ENCODE measurements at regions not wholly inside any gene's neighbourhood (a gene's known extent, or its start where the extent isn't known, plus 50 kb on each side); places are given as distances from the start of the nearest gene placed in this dataset.
A peak's percentile ranks its signal among the peaks of the same experiment; 100 is the strongest.

DNA sequence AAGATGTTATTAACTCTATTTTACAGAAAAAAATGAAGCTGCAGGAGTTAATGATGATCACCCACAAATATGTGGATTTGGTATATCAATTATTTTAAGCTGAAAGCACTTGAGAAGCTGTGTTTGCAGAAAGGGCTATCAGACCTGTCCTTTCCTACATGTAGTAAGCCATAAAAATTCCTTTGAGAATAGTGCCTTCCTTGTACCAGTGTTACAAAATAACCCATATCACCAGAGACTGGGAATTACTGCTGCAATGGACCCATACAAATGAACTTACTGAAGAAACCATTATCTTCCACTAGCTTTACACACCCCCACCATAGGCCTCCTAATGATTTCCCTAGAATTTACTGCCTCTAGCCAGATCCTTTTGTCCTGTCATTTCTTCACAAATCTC lies 99.2 kb upstream of the ZRANB2 start:
- ChIA-PET POLR2A (interaction anchor here (0.7 kb wide), 1 partner anchor 301 kb away, joined by 3 read pairs; no protein-coding TSS in a partner anchor), CTCF (no interaction called here)

DNA sequence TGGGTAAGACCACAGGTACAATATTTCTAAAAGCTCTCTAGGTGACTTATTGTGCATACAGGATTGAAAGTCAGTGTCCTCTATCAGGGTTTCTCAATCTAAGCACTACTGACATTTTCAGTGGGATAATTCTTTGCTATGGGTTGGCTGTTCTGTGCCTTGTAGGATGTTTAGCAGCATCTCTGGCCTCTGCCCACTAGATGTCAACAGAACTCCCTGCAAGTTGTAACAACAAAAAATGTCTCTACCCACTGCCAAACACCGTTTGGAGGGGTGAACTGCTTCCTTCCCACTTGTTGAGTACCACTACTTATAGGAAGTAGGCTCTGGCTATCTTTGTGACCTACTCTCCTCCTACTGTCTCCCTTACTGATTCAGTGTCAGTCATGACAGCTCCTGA lies 90.1 kb upstream of the ZRANB2 start:
- Histone ChIP-seq H3K4me3 (ENCODE audit: low read depth, low read length) (no peak overlapping the region), H3K9me3 (ENCODE audit: control insufficient read depth, insufficient read depth, low read depth, low read length) (no peaks in the 10 kb centered on the region), H3K4me1 (ENCODE audit: control insufficient read depth, insufficient read depth, low read length) (no peaks in the 10 kb centered on the region), H3K36me3 (ENCODE audit: control insufficient read depth in 2 of 2, insufficient read depth in 1 of 2, low read length in 2 of 2) (no peaks in the 10 kb centered on the region), H3K27ac (ENCODE audit: extremely low read depth, low read depth, low read length) (no peak overlapping the region)
- TF ChIP-seq, protein P1, sequence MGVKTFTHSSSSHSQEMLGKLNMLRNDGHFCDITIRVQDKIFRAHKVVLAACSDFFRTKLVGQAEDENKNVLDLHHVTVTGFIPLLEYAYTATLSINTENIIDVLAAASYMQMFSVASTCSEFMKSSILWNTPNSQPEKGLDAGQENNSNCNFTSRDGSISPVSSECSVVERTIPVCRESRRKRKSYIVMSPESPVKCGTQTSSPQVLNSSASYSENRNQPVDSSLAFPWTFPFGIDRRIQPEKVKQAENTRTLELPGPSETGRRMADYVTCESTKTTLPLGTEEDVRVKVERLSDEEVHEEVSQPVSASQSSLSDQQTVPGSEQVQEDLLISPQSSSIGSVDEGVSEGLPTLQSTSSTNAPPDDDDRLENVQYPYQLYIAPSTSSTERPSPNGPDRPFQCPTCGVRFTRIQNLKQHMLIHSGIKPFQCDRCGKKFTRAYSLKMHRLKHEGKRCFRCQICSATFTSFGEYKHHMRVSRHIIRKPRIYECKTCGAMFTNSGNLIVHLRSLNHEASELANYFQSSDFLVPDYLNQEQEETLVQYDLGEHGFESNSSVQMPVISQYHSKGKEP (tag by site-specific recombination; IDR thresholded peaks at IDR 0.05), result no peak
- TF ChIP-seq, protein P2, sequence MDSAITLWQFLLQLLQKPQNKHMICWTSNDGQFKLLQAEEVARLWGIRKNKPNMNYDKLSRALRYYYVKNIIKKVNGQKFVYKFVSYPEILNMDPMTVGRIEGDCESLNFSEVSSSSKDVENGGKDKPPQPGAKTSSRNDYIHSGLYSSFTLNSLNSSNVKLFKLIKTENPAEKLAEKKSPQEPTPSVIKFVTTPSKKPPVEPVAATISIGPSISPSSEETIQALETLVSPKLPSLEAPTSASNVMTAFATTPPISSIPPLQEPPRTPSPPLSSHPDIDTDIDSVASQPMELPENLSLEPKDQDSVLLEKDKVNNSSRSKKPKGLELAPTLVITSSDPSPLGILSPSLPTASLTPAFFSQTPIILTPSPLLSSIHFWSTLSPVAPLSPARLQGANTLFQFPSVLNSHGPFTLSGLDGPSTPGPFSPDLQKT (IDR thresholded peaks at IDR 0.05; ENCODE audit: borderline replicate concordance, low read depth, low read length), result no peak
- TF ChIP-seq ZNF510 (tag by site-specific recombination; IDR thresholded peaks at IDR 0.05; ENCODE audit: insufficient replicate concordance) (no peak), SCRT2 (tag by site-specific recombination; IDR thresholded peaks at IDR 0.05) (0 out of 2 replicates have a peak, but pooled peaks have one; percentile 21)
- POLR2A ChIA-PET, result no interaction called here
- CTCF ChIA-PET, result no interaction called here

More for the DNA sequence above, 99.2 kb upstream of the ZRANB2 start:
- Histone ChIP-seq H3K4me3 (ENCODE audit: low read depth, low read length) (no peak overlapping the region), H3K36me3 (ENCODE audit: control insufficient read depth in 2 of 2, insufficient read depth in 1 of 2, low read length in 2 of 2) (no peaks in the 10 kb centered on the region), H3K9me3 (ENCODE audit: control insufficient read depth, insufficient read depth, low read depth, low read length) (no peaks in the 10 kb centered on the region), H3K4me1 (ENCODE audit: control insufficient read depth, insufficient read depth, low read length) (no peaks in the 10 kb centered on the region), H3K27ac (ENCODE audit: extremely low read depth, low read depth, low read length) (no peak overlapping the region)
- TF ChIP-seq ZNF777 (tag by site-specific recombination; IDR thresholded peaks at IDR 0.05; ENCODE audit: borderline replicate concordance), result no peak
- TF ChIP-seq, protein P3, sequence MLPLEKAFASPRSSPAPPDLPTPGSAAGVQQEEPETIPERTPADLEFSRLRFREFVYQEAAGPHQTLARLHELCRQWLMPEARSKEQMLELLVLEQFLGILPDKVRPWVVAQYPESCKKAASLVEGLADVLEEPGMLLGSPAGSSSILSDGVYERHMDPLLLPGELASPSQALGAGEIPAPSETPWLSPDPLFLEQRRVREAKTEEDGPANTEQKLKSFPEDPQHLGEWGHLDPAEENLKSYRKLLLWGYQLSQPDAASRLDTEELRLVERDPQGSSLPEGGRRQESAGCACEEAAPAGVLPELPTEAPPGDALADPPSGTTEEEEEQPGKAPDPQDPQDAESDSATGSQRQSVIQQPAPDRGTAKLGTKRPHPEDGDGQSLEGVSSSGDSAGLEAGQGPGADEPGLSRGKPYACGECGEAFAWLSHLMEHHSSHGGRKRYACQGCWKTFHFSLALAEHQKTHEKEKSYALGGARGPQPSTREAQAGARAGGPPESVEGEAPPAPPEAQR (tag by site-specific recombination; IDR thresholded peaks at IDR 0.05), result no peak
- TF ChIP-seq ZNF776 (tag by site-specific recombination; IDR thresholded peaks at IDR 0.05; ENCODE audit: borderline replicate concordance), result no peak
- TF ChIP-seq ZNF600 (tag by site-specific recombination; IDR thresholded peaks at IDR 0.05), result no peak
- no peak for TF ChIP-seq ZNF223 (tag by site-specific recombination; IDR thresholded peaks at IDR 0.05)
- TF ChIP-seq ZNF76 (tag by site-specific recombination; IDR thresholded peaks at IDR 0.05; ENCODE audit: borderline replicate concordance, low read depth), result no peak
- TF ChIP-seq, protein P4, sequence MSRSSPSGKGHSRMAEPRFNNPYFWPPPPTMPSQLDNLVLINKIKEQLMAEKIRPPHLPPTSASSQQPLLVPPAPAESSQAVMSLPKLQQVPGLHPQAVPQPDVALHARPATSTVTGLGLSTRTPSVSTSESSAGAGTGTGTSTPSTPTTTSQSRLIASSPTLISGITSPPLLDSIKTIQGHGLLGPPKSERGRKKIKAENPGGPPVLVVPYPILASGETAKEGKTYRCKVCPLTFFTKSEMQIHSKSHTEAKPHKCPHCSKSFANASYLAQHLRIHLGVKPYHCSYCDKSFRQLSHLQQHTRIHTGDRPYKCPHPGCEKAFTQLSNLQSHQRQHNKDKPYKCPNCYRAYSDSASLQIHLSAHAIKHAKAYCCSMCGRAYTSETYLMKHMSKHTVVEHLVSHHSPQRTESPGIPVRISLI (tag by site-specific recombination; IDR thresholded peaks at IDR 0.05), result no peak
- no peak for TF ChIP-seq ZNF324 (tag by site-specific recombination; IDR thresholded peaks at IDR 0.05)
- TF ChIP-seq ZNF311 (tag by site-specific recombination; IDR thresholded peaks at IDR 0.05; ENCODE audit: borderline replicate concordance), result no peak
- TF ChIP-seq ZNF560 (tag by site-specific recombination; IDR thresholded peaks at IDR 0.05; ENCODE audit: borderline replicate concordance), result no peak
- TF ChIP-seq KLF7 (tag by site-specific recombination; IDR thresholded peaks at IDR 0.05; ENCODE audit: borderline replicate concordance), result no peak
- no peak for TF ChIP-seq ZBTB8A (tag by site-specific recombination; IDR thresholded peaks at IDR 0.05)

DNA sequence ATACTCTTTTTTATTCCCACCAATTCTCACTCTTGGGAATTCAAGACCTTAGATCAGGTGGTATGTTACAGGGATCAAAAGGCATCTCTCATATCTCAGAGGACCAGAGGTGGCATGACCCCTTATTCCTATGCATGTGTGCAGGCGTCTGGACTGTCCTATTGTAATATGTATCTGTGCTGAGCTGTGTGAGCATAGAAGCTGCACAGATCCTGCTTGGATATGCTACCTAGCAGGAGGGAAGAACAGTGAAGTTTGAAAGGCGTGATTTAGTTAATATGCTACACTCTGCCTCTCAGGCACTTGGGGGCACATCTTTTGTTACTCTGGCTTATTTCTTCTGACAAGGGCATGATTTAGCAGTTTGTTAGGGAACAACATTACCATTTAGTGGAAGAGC lies 86.7 kb upstream of the ZRANB2 start:
- TF ChIP-seq ZNF37A (tag by site-specific recombination; IDR thresholded peaks at IDR 0.05), result no peak
- TF ChIP-seq, protein P5, sequence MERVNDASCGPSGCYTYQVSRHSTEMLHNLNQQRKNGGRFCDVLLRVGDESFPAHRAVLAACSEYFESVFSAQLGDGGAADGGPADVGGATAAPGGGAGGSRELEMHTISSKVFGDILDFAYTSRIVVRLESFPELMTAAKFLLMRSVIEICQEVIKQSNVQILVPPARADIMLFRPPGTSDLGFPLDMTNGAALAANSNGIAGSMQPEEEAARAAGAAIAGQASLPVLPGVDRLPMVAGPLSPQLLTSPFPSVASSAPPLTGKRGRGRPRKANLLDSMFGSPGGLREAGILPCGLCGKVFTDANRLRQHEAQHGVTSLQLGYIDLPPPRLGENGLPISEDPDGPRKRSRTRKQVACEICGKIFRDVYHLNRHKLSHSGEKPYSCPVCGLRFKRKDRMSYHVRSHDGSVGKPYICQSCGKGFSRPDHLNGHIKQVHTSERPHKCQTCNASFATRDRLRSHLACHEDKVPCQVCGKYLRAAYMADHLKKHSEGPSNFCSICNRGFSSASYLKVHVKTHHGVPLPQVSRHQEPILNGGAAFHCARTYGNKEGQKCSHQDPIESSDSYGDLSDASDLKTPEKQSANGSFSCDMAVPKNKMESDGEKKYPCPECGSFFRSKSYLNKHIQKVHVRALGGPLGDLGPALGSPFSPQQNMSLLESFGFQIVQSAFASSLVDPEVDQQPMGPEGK (tag by site-specific recombination; IDR thresholded peaks at IDR 0.05), result no peak
- TF ChIP-seq ZNF121 (tag by site-specific recombination; IDR thresholded peaks at IDR 0.05), result no peak
- TF ChIP-seq ZFP69B (tag by site-specific recombination; IDR thresholded peaks at IDR 0.05), result no peak
- TF ChIP-seq, protein P4 (tag by site-specific recombination; IDR thresholded peaks at IDR 0.05), result no peak
- no peak for TF ChIP-seq ZNF76 (tag by site-specific recombination; IDR thresholded peaks at IDR 0.05; ENCODE audit: borderline replicate concordance, low read depth)
- TF ChIP-seq RBAK (tag by site-specific recombination; IDR thresholded peaks at IDR 0.05), result no peak
- no peak for TF ChIP-seq ZSCAN30 (tag by site-specific recombination; IDR thresholded peaks at IDR 0.05)
- Histone ChIP-seq H3K4me3 (ENCODE audit: low read depth, low read length) (no peak overlapping the region), H3K36me3 (ENCODE audit: control insufficient read depth in 2 of 2, insufficient read depth in 1 of 2, low read length in 2 of 2) (no peaks in the 10 kb centered on the region), H3K9me3 (ENCODE audit: control insufficient read depth, insufficient read depth, low read depth, low read length) (no peaks in the 10 kb centered on the region), H3K27ac (ENCODE audit: extremely low read depth, low read depth, low read length) (no peak overlapping the region), H3K4me1 (ENCODE audit: control insufficient read depth, insufficient read depth, low read length) (no peaks in the 10 kb centered on the region)
- POLR2A ChIA-PET, result no interaction called here
- CTCF ChIA-PET, result no interaction called here
